ENCODE measurements at regions not wholly inside any gene's neighbourhood (a gene's known extent, or its start where the extent isn't known, plus 50 kb on each side); places are given as distances from the start of the nearest gene placed in this dataset.

- Mint-ChIP-seq H3K4me1 (ENCODE audit: unreplicated experiment) (no peaks in the 10 kb centered on the region), H3K4me3 (ENCODE audit: unreplicated experiment) (no peak overlapping the region), H3K9me3 (ENCODE audit: unreplicated experiment) (no peaks in the 10 kb centered on the region), H3K36me3 (ENCODE audit: unreplicated experiment) (no peaks in the 10 kb centered on the region), H3K27ac (ENCODE audit: unreplicated experiment) (no peak overlapping the region), H3K27me3 (ENCODE audit: unreplicated experiment) (no peaks in the 10 kb centered on the region)
- TF ChIP-seq CTCF (IDR thresholded peaks at IDR 0.05): no peak
- no peak for DNase-seq (ENCODE audit: extremely low spot score, unreplicated experiment)
Observed at GRCh38 chr7:106982415-106982814, 62.1 kb upstream of the PRKAR2B start.

- no peaks in the 10 kb centered on the region for H3K4me1 Mint-ChIP-seq (ENCODE audit: unreplicated experiment)
- H3K9me3 Mint-ChIP-seq (ENCODE audit: unreplicated experiment): no peaks in the 10 kb centered on the region
- H3K36me3 Mint-ChIP-seq (ENCODE audit: unreplicated experiment): no peaks in the 10 kb centered on the region
- no peak overlapping the region for H3K4me3 Mint-ChIP-seq (ENCODE audit: unreplicated experiment)
- H3K27me3 Mint-ChIP-seq (ENCODE audit: unreplicated experiment): no peaks in the 10 kb centered on the region
- TF ChIP-seq CTCF (IDR thresholded peaks at IDR 0.05): no peak
- no peak overlapping the region for H3K27ac Mint-ChIP-seq (ENCODE audit: unreplicated experiment)
- no peak for DNase-seq (ENCODE audit: extremely low spot score, unreplicated experiment)
Observed at GRCh38 chr7:106984034-106984433, 60.5 kb upstream of the PRKAR2B start.

DNA sequence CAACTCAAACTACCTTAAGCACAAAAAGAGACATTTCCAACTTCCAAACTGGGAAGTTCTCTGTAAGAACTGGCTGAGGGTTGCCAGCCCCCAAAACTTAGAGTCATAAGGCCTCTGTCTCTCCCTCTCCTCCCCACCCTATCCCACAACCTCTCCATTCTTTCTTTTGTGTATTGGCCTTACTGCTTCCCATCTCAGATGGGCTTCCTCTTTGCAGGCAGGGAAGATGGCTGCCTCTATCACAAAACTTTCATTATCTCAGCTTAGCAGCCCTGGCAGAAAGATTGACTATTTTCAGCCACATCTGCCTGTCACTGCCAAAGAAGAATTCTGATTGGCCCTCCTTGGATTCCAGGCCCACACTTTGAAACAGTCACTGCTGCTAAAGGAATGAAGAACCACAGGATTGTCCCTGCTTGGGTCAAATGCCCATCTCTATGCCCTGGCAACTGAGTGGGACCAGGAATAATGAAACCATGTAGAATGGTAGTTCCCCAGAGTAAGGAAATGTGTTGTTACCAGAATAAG is 58.0 kb upstream of the PRKAR2B start:
- H3K27me3 Mint-ChIP-seq (ENCODE audit: unreplicated experiment): no peaks in the 10 kb centered on the region
- H3K4me1 Mint-ChIP-seq (ENCODE audit: unreplicated experiment): no peaks in the 10 kb centered on the region
- H3K9me3 Mint-ChIP-seq (ENCODE audit: unreplicated experiment): no peaks in the 10 kb centered on the region
- TF ChIP-seq CTCF (IDR thresholded peaks at IDR 0.05): no peak
- no peaks in the 10 kb centered on the region for H3K36me3 Mint-ChIP-seq (ENCODE audit: unreplicated experiment)
- no peak overlapping the region for H3K27ac Mint-ChIP-seq (ENCODE audit: unreplicated experiment)
- H3K4me3 Mint-ChIP-seq (ENCODE audit: unreplicated experiment): no peak overlapping the region
- DNase-seq (ENCODE audit: extremely low spot score, unreplicated experiment): no peak

GRCh38 chr7:106987777-106988176 is 56.7 kb upstream of the PRKAR2B start:
- Mint-ChIP-seq H3K36me3 (ENCODE audit: unreplicated experiment) (no peaks in the 10 kb centered on the region), H3K9me3 (ENCODE audit: unreplicated experiment) (no peaks in the 10 kb centered on the region), H3K4me3 (ENCODE audit: unreplicated experiment) (no peak overlapping the region), H3K27me3 (ENCODE audit: unreplicated experiment) (peaks cover 2% of the 10 kb centered on the region), H3K27ac (ENCODE audit: unreplicated experiment) (no peak overlapping the region), H3K4me1 (ENCODE audit: unreplicated experiment) (no peaks in the 10 kb centered on the region)
- no peak for TF ChIP-seq CTCF (IDR thresholded peaks at IDR 0.05)
- DNase-seq (ENCODE audit: extremely low spot score, unreplicated experiment): no peak

- DNase-seq (ENCODE audit: extremely low spot score, unreplicated experiment): no peak
- Mint-ChIP-seq H3K27me3 (ENCODE audit: unreplicated experiment) (peaks cover 4% of the 10 kb centered on the region), H3K27ac (ENCODE audit: unreplicated experiment) (no peak overlapping the region), H3K4me3 (ENCODE audit: unreplicated experiment) (no peak overlapping the region), H3K36me3 (ENCODE audit: unreplicated experiment) (no peaks in the 10 kb centered on the region), H3K9me3 (ENCODE audit: unreplicated experiment) (no peaks in the 10 kb centered on the region), H3K4me1 (ENCODE audit: unreplicated experiment) (no peaks in the 10 kb centered on the region)
- TF ChIP-seq CTCF (IDR thresholded peaks at IDR 0.05): no peak
Observed at GRCh38 chr7:106992511-106992910, 52.0 kb upstream of the PRKAR2B start.
